ENCODE measurements at regions not wholly inside any gene's neighbourhood (a gene's known extent, or its start where the extent isn't known, plus 50 kb on each side); places are given as distances from the start of the nearest gene placed in this dataset.

DNA sequence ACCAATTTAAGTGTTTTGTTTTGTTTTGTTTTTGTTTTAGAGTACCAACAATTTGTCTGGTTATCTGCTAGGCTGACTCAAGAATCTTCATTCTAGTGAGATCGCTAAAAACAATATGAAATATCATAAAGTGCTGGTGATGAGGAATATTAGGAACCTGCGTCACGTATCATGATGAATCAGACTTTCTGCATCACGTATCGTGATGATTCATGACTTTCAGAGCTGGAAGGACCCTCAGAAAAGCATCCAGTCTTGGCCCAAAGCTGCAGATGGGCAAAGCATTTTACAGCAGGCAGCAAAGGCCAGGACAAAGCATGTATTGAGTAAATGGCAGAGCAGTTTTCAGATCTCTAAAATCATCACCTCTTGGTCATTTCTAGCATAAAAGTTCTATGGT, 278.0 kb upstream of the BOD1L1 start:
- TF ChIP-seq, protein P1, sequence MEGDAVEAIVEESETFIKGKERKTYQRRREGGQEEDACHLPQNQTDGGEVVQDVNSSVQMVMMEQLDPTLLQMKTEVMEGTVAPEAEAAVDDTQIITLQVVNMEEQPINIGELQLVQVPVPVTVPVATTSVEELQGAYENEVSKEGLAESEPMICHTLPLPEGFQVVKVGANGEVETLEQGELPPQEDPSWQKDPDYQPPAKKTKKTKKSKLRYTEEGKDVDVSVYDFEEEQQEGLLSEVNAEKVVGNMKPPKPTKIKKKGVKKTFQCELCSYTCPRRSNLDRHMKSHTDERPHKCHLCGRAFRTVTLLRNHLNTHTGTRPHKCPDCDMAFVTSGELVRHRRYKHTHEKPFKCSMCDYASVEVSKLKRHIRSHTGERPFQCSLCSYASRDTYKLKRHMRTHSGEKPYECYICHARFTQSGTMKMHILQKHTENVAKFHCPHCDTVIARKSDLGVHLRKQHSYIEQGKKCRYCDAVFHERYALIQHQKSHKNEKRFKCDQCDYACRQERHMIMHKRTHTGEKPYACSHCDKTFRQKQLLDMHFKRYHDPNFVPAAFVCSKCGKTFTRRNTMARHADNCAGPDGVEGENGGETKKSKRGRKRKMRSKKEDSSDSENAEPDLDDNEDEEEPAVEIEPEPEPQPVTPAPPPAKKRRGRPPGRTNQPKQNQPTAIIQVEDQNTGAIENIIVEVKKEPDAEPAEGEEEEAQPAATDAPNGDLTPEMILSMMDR (IDR thresholded peaks at IDR 0.05 in 8 of 11, conservative IDR thresholded peaks at IDR 0.05 in 3 of 11) = no peak
- TF ChIP-seq POLR2AphosphoS5 (IDR thresholded peaks at IDR 0.05) = no peak
- no peak for TF ChIP-seq POLR2A (IDR thresholded peaks at IDR 0.05)

Measured in spleen (tissue), 7 donors.